Activated CD8-positive, alpha-beta memory T cell treated with anti-CD3 and anti-CD28 coated beads for 48 hours (primary cell): ENCODE measurements at regions not wholly inside any gene's neighbourhood (a gene's known extent, or its start where the extent isn't known, plus 50 kb on each side); places are given as distances from the start of the nearest gene placed in this dataset.

ENCODE experiments used
- DNase-seq, 3 experiments: peaks; one replicate each; pipeline ENCODE4 v3.0.0-alpha.2; 2020; ENCODE audit warnings: low read depth in 2 of 3, low spot score in 2 of 3

DNA sequence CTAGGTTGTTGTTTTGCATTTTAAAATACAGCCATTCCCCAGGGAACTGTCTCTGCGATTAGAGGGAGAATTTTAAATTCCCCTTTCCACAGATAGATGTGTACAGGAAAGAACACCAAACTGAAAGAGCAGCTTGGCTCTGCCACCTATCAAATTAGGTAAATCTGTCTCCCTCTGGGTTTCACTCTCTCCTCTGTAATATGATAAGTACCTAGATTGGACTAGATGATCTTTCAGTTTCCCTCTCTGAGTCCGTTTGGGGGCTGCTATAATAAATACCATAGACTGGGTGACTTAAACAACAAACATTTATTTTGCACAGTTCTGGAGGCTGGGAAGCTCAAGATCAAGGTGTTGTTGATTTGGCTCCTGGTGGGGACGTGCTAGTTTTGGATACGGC lies 186.0 kb downstream of the KIF20B start:
- no peak for DNase-seq

DNA sequence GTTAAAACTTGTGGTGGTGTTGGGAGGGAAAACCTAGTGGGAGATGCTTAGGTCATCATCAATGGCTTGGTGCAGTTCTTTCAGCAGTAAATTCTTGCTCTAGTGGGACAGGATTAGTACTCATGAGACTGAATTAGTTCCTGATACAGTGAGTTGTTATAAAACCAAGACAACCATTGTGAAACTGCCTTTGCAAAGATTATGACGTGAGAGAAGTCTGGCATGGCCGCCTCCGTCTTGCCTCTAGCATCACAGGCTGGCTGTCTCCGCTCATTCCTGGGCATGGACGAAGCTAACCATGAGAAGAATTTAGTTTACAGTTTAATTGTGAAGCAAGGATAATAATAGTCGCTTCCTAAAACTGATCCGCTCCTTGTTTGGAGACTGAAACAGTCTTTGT lies 186.4 kb downstream of the KIF20B start:
- no peak for DNase-seq

- DNase-seq: no peak
These were observed 187.1 kb downstream of the KIF20B start for GRCh38 chr10:89888321-89889070.

DNA sequence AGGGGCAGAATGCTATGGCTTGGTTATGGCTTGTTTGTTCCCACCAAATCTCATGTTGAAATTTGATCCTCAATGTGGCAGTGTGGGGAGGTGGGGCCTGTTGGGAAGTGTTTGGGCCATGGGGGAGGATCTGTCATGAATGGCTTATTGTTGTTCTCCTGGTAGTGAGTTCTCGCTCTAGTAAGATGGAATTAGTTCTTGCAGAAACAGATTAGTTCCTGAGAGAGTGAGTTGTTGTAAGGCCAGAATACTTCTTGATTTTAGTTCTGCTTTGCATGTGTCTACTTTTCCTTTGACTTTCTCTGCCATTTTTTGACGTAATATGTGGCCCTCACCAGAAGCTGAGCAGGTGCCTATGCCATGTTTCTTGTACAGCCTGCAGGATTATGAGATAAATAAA lies 188.2 kb downstream of the KIF20B start:
- DNase-seq: no peak

DNA sequence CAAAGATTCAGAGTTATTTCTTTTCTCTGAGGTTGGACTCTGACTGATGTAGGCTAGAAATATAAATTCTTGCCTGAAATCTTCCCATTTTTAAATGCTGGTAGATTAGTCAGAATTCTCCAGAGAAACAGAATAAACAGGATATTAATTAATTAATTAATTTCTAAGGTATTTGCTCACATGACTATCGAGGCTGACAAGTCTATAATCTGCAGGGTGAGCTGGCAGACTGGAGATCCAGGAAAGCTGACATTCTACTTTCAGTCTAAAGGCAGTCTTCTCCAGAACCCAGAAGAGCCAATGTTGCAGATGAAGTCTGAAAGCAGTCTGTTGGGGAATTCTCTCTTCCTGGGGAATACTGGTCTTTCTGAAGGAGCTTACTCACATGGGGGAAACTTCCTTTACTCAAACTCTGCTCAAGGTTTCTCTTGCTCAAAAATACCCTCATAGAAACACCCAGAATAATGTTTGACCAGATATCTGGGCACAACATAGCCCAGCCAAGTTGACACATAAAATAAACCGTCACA lies 189.7 kb downstream of the KIF20B start:
- no peak for DNase-seq

GRCh38 chr10:89894051-89894450 lies 192.7 kb downstream of the KIF20B start:
- no peak for DNase-seq

DNA sequence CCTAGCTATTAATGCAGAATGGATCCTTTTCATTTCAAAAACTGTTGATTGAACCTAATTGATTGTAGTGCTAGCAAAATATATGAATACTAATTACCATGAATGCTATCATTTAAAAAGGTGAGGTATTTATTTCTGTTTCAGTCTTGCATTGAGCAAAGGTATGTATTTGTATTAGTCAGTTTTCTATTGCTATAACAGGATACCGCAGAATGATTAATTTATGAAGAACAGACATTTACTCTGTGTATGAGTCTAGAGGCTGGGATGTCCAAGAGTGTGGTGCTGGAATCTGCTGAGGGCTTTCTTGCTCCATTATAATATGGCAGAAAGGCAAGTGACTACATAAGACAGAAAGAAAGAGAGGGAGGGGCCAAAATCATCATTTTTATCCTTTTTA lies 199.2 kb downstream of the KIF20B start:
- no peak for DNase-seq

GRCh38 chr10:89901895-89902294 lies 200.5 kb downstream of the KIF20B start:
- no peak for DNase-seq

- DNase-seq: no peak
These were observed 203.4 kb downstream of the KIF20B start for GRCh38 chr10:89904755-89905154.

DNA sequence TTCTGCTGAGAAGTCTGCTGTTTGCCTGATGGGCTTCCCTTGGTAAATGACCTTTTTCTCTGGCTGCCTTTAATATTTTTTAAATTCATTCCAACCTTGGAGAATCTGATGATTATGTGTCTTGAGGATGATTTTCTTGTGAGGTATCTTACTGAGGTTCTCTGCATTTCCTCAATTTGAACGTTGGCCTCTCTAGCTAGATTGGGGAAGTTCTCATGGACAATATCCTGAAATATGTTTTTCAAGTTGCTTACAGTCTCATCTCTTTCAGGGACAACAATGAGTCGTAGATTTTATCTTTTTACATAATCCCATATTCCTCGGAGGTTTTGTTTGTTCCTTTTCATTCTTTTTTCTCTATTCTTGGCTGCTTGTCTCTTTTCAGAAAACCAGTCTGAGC lies 208.4 kb downstream of the KIF20B start:
- no peak for DNase-seq

GRCh38 chr10:89915021-89915420 lies 213.6 kb downstream of the KIF20B start:
- DNase-seq: no peak

GRCh38 chr10:89915968-89916367 lies 214.6 kb downstream of the KIF20B start:
- no peak for DNase-seq

DNA sequence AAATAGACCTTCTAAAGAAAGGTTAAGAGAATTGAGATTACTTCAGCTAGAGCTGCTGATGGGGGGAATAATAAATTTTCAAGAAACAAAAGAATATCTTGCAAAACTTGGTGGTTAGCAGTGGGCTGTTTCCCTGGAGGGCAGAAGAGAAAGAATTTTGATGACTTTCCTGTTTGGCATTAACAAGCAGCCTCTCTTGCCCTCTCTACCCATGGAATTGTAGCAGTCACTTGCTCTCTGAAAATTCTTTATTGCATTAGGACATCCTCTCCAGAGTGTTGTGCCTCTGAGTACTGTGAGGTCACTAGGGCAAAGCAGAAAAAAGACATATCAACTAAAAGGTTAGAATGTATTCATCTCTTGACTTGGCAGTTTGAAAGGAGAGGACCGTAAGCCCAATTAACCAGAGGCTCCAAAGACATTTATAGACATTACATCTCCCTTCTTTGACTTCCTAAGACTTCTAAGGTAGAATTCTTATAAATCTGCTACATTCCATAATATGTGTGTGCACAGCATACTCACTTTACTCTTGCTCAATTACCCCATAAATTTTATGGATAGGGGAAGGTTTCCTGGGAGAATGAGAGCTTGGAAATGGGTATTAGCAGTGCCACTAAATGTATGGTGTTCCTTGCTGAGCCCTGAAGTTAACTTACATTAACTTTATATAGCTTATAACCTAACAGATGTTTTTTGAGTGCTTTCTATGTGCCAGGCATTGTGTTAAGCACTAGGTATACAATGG lies 215.3 kb downstream of the KIF20B start:
- DNase-seq: no peak

DNA sequence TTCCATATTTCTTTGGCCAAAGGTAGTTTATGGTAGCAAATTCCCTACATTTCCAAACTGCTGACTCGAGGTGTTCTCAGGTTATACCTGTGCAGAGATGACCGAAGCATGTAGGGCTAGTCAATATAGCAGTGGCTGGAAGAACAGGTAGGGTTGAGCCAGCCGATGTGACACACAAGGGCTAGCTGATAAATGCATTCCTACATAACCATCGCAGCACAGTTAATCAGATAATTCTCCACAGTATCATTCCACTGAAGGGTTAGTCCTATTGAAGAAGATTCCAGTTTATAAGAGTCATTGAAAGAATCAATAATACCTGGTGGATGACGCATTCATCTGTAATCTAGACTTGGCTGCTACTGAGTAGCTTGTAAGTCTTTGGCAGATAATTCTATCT lies 220.0 kb downstream of the KIF20B start:
- DNase-seq: no peak

GRCh38 chr10:89923661-89924060 lies 222.3 kb downstream of the KIF20B start:
- no peak for DNase-seq

DNA sequence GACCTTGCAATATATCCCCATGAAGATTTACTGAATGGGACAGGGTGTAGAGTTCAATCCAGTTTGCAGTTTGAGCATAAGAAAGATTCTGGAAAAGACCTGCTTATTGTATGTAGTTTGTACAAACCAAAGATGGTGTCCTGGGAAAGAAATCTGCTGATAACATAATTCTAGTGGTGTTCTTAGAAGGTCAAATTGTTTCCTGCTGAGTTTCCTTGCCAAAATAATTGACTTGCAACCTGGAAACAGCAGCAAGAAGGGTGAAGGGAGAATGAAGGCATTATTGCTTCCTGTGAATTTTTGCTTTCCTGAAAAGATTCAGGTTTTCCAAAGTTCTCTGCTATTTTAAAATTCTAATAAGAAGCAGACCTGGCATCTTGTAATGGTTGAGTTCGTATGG lies 222.9 kb downstream of the KIF20B start:
- no peak for DNase-seq

- DNase-seq: no peak
These were observed 225.3 kb downstream of the KIF20B start for GRCh38 chr10:89926736-89927135.

DNA sequence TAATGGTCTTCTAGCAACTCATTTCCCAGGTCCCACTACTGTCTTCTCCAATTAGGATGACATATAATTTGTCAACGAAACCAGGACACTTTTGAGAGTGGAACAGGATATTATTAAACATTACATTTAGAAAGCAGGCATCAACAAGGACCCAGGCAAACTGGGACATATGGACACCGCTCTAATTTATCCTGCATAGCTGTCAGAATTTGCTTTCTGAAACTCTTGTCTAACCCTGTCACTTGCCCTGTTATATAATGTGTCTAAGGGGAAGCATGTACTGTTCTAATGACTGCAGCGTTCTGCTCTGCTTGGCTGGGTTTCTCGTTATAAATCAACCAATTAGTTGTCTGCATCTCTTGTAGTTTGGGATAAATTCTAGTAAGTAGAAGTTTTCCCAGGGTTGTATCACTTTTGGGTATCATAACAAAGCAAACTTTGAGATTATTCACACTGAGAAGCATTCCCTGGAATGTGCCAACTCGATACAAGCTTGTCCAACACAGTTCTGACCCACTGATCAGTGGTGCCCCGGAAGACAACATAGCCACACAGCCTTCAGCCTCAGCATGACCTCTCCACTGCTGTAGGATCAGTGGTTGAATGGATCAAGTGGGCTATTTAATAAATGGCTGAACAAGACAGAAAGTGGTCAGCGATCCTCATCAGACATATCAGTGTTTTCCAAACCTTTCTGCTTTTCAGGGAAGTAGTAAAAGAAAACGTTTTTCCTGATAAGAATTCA lies 228.1 kb downstream of the KIF20B start:
- no peak for DNase-seq

GRCh38 chr10:89937494-89937893 lies 236.1 kb downstream of the KIF20B start:
- DNase-seq: no peak

- DNase-seq: no peak
These were observed 238.7 kb downstream of the KIF20B start for GRCh38 chr10:89940076-89940475.

- no peak for DNase-seq
These were observed 240.8 kb downstream of the KIF20B start for GRCh38 chr10:89942217-89942616.

- no peak for DNase-seq
These were observed 242.7 kb downstream of the KIF20B start for GRCh38 chr10:89944138-89944537.
